Stimulated activated CD4-positive, alpha-beta T cell treated with anti-CD3 and anti-CD28 coated beads, Interleukin-12 subunit alpha, Interleukin-12 subunit beta, amount 100 ng/mL, for 48 hours (primary cell): ENCODE measurements at regions not wholly inside any gene's neighbourhood (a gene's known extent, or its start where the extent isn't known, plus 50 kb on each side); places are given as distances from the start of the nearest gene placed in this dataset.
A peak's percentile ranks its signal among the peaks of the same experiment; 100 is the strongest.

Experiments
- DNase-seq, 3 donors: peaks; one replicate each; pipeline ENCODE4 v3.0.0-alpha.2; 2020; ENCODE audit warnings: low read depth in 2 of 3, low spot score in 1 of 3

DNA sequence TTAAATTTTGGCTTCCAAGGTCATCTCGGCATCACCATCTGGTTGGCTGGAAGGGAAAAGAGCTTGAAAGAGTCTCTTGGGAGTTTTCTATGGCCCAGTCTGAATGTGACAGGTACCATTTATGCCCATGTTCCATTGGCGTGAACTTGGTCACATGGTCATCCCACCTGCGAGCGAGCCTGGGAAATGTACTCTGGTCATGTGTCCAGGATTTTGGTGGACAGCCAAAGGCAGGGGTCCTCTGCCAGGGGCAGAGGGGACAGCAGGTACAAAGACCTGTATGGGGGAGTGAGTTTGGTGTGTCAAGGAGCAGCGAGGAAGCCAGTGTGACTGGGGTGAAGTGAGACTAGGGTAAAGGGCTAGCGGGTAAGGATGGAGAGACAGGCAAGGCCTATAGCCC, 112.6 kb downstream of the CDC5L start:
- DNase-seq = no peak

DNA sequence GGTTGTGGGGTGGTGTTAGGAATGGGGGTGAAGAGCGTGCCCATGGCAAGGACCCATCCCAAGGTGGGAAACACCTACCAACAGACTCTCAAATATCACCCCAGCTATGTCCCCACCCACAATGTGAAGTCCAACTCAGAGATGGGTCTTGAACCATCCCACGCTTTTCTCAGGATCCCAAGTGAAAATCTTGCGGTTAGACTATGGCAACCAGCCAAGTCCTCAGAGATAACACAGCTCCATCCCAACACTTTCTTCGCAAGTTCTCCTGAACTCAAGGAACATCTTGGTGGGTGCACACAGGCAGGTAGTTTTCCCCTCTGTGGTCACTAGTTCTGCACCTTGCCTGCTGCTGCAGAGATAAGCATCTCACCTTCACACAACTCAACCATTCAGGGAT, 116.0 kb downstream of the CDC5L start:
- no peak for DNase-seq

DNA sequence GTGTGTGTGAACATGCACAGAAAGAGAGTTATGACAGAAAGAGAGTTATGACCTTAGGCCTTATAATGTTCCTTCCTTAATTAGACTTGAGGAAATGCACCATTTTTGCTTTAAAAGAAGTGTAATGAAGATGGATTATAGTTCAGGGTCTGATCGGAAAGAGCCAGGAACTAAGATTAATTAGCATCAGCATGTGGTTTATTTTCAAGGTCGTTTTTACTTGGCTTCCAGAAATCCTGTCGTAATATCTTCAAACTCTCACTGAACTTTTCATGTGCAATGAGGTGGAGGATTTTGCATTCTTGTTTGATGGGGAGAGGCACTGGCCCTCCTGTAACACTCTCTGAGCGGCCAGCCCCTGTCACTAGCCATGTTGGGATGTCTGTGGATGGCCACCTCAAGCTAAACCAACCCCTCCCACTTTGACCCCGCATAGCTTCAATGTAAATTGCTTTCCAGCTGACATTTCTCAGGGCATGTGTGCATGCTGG, 116.8 kb downstream of the CDC5L start:
- DNase-seq = no peak

DNA sequence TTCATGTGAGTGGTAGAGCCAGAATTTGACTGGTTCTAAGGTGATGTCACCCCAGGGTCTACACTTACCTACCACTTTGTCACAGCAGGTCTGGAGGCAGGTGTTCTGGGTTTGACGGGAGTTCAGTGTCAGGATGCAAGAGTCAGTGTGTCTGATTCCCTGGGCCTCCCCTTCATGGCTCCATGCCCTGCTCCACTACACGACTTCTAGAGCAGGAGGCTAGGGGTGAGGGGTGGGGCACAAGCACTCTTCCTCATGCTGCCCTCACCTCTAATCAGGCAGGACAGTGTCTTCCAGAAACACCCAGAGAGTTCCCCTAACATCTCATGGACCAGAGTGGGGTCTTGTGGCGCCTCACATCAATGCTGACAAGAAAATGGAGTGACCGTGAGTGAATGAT, 118.2 kb downstream of the CDC5L start:
- DNase-seq = no peak

DNA sequence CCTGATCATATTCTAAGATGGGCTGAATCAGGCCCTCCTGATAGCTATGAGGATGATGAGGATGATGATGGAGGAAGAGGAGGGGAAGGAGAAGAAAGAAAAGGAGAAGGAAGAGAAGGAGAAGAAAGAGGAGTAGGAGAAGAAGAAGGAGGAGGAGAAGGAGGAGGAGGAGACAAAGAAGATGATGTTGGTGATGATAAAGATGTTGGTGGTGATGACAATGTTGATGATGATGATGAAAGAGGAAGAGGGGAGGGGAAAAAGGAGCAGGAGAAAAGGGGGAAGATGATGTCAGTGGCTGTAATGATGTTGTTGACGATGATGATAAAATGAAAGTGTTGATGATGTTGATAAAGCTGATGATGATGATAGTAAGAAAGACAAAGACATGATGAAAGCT, 119.5 kb downstream of the CDC5L start:
- DNase-seq = no peak

DNA sequence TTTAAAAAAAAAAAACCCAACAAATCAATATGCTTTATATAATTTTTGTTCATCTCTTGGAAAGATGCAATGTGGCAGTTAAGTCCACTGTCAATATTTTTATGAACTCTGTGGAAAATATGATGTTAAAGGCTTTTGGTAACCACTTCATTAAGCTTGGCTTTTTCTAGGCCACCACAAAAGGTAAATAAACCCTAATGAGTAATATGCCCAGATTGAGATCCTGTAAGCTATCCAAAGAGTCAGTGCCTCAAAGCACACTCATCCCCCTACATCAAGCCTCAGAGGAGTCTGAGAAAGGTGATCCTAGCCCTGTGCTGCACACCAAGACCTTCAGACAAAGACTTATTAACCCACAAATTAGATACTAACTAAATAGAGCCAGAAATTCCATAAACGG, 121.1 kb downstream of the CDC5L start:
- DNase-seq = no peak

DNA sequence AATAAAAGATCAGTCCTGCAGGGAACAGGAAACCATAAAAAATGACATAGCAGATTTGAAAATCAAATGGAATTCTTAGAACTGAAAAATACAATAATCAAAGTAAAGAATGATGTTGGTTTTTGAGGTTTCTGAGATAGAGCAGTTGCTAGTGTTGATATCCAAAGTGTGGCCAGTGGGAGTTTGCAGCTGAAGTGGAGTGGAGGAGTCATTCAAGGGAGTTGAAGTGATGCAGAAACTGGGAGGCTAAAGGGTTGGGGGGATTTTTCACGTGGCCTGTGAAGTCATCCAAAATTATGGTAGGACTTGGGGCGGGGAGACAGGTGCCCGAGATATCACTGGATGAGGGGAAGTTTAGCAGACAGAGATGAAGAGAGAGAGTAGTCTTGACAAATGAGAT, 123.6 kb downstream of the CDC5L start:
- DNase-seq = no peak

DNA sequence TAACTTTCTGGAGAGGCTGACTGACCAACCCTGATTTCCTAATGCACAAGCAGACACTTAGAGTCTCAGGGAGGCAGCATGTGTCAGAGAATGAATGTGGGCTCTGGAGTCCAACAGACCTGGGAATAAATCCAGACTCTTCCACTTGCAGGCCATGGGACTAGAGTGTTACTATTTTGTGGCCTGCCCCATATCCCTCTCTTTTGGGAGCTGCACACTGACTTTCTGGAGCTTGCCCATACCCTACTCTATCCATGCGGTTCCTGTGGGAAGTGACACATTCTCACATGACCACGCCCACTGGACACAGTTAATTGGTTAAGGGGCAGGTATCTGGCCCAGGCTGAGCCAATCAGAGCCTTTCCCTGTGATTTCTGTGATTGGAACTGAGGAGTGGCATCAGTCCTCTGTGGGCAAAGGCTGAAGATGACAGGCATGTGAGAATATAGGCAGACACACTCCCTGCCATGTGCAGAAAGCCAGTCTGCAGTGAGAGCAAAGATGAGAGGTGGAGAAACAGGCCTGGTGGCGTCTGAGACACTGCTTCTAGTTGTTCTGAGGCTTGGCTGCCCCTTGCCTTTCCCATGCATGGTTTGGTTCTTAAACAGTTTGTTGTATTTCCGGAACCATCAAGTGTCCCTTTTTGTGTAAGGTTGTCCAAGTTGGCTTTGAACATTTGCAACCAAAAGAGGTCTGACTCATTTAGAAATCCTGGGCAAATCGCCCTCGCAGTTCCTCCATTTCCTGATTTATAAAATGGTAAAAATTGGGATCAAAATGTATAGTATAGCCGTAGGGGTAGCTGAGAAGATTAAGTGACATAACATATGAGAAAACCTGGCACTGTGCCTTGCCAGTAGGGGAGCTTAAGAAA, 125.6 kb downstream of the CDC5L start:
- no peak for DNase-seq

DNA sequence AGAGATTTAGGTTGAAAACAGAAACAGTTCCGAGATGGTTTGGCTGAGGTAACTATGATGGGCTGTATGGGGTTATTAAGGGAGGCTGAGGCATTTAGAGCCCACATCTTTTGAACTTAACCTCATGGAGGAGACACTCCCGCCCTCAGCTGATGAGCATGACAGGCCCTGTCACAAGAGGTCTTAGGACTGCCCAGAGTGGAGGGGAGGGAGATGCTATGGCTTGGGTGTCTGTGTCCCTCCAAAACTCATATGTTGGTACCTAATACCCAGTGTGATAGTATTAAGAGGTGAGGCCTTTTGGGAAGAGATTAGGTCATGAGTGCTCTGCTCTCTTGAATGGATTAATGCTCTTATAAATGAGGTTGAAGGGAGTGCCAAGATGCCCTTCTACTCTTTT, 126.6 kb downstream of the CDC5L start:
- no peak for DNase-seq

DNA sequence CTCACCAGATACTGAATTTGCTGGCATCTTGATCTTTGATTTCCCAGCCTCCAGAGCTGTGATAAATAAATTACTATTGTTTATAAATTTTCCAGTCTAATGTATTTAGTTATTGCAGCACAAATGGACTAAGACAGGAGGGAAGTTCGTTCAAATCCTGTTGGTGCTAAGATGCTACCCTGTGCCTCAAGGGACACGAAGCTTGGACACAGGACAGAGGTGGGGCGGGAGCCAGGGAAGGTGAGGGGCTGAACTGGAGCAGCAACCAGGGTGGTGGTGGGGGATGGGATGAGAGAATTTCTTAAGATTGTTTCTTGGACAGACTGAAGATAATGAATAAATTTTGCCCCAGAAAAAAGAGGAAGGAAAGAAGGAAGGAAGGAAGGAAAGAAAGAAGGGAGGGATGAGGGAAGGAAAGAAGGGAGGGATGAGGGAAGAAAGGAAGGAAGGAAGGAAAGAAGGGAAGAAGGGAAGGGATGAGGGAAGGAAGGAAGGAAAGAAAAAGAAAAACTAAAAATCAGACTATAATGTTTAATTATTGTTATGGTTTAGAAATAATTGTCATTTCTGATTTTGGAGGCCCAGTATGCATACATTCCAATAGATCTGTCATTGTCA, 127.2 kb downstream of the CDC5L start:
- no peak for DNase-seq

DNA sequence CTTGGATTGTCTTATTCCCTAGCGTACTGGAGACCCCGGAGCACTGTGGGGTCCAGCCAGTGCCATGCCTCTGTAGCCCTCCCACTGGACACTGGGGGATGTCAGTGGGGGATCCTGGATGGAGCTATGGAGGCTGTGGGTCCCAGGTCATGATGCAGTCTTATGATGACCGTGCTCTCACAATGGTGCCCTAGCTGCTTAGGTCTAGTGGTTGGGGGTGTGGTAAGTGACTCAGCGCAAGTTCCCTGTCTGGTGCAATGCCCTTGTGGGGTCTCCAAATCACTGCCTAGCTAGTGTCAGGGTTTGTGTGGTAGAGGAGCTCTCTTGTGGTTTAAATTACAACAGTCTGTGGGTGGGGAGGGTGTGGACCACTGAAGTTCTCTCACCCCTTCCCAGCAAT, 135.4 kb downstream of the CDC5L start:
- no peak for DNase-seq

DNA sequence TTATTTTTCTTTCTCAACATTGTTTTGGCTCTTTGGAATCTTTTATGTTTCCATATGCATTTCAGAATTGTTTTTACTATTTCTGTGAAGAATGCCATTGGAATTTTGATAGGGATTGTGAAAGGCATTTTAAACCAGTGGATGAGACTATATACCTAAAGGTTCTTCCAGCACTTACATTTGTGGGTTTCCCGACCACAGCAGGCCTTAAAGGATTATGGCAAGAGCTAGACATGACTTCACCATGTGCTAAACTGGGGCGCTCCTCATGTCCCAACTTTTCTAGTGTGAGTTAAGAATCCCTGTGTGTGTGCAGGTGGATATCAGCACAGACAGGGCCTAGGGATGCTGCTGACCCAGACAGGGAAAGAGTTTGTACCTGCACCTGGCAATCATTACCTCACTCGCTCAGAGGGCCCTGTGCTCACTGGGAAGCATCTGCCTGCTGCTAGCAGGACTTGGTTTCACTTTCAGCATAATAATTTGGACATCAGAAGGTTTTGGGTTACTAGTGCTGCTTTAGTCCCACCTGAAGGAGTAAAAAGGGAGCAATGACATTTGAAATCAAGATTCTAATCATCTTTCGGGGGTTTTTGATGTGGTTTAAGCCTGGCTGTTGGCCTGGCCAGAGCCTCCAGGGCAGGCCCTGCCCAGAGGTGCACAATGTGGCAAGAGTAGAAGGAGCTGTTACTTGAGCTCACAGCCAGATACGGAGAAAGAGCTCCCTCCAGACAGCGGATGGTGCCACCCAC, 137.1 kb downstream of the CDC5L start:
- DNase-seq = no peak

DNA sequence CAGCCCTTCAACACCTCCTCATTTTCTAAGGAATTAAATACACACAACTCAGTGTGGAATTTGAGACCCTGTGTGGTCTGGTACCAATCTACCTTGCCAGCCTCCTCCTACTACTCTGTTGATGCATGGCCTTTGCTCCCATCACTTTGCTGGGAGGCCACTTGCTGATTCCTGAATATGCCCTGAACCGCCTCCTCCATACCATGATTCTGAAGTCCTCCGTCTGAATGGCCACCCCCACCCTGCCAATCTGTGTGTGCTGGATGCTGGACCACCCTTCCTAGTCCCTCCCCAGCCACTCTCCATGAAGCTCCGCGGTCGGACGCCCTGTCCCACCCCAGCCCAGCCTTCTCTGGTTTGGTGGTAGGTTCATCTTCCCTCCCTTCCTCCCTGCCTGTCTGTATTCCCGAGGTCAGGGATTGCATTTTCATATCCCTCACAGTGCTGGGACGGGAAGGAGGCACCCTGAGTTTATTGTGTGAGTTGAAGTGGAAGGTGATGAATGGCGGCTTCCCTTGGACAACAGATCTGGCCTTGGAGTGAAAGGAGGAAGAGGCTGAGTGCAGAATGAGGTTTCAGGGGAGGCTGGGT, 138.3 kb downstream of the CDC5L start:
- no peak for DNase-seq

DNA sequence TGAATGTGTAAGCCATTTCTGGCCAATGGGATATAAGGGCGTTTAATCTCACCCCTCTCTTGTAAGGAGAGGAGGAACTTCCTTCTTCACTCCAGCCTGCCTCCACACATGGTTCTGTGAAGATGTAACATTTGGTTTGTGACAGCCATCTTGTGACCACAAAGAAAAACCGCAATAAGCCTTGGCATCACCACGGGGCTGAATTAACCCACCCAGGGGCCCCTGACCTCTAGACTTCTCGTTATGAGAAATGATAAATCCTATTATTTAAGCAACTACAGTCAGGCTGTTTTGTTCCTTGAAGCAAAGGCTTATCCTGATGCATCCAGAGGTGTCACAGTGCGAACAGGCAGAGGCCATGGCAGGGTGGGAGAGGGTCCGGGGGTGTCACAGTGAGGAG, 139.7 kb downstream of the CDC5L start:
- peak in 2 of 3 donors; percentile 2 to 8 for DNase-seq

DNA sequence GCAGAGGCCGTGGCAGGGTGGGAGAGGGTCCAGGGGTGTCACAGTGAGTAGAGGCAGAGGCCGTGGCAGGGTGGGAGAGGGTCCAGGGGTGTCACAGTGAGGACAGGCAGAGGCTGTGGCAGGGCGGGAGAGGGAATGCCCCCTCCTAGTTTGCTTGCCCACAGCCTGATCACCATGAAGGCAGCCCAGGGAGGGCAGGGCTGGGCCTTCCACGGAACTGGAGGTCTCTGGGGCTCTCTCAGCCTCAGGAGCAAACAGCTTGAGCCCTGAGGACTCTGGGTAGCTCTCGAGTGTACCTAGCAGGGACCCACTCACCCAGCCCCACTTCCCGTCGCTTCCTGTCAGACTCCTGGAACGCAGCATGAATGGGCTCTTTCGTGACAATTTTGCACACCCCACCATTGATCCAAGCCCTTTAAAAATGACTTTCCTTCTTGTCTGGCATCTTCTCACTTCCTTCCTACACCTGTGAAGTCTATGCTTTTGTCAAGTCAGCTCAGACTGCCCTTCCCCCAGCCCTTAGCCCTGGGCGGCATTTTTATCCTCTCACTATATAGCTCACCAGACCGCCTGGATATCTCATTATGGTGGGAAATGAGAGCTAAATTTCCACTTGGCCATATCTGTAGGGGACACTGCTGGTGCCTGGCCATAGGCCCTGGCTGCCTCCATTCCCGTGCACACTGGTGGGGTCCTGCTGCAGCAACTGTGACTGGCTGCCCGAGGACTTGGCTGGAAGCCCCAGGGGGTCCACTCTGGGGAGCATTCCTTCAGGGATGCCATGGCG, 140.3 kb downstream of the CDC5L start:
- DNase-seq = no peak

DNA sequence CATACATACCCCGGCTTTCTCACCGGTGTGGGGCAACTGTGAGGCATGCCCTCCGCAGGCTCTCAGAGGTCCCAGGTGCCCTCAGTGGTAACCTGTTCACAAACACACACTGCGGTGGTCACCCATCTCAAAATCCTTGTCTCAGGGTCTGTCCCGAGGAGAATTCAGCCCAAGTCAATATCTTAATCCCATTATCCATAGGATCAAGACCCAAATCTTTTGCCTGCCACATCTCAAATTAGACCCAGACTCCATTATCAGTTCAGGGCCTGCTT, 140.8 kb downstream of the CDC5L start:
- no peak for DNase-seq

DNA sequence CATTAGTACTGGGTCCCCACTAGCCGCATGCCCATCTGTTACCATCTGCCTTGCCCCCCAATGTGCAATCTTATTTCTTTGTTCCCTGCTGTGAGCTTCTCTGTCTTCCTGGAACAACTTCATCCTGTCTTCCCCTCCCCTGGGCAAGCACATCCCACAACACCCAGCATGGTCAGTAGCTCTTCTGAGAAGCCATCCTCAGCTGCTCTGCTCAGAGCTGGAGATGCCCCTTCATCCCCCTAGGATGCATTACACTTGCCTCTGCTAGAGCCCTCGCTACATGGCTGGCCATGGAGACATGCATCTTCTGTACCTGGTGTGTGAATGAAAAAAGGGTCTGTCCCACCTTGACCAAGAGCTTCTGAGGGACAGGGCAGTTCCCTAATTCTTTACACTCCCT, 141.2 kb downstream of the CDC5L start:
- no peak for DNase-seq

DNA sequence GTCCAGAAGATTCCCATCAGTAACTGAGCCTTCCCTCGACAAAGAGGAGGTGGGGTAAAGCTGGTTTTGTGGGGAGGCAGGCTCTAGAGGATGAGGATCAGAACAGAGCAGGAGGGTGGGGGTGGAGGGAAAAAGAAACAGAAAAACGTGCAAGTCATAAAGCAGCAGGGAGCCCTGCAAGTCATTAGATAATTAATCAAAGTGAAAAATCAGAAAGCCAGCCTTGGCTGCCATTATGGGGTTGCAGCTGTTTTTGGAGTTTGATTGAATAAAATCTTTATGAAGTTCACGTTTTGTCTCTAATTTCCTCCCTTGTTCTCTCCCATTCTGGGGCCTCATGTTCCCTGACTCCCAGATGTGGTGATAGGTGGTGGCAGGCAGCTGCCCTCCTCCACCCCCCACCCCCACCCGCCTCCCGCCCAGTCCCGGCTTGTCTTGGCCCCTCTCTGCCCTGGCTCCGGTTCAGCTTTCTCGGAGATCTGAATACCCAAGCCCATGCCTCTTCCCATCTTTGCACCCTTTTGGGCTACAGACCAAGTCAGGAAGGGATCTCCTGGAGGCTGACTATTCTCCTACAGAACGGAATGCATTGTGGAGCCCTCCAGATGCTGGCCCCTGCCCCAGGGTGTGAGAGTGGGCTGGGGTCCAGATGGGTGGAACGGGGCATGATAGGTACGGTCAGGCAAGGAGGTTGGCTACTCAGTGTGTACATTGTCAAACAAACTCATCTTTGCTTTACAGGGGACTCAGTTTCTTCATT, 141.8 kb downstream of the CDC5L start:
- no peak for DNase-seq

DNA sequence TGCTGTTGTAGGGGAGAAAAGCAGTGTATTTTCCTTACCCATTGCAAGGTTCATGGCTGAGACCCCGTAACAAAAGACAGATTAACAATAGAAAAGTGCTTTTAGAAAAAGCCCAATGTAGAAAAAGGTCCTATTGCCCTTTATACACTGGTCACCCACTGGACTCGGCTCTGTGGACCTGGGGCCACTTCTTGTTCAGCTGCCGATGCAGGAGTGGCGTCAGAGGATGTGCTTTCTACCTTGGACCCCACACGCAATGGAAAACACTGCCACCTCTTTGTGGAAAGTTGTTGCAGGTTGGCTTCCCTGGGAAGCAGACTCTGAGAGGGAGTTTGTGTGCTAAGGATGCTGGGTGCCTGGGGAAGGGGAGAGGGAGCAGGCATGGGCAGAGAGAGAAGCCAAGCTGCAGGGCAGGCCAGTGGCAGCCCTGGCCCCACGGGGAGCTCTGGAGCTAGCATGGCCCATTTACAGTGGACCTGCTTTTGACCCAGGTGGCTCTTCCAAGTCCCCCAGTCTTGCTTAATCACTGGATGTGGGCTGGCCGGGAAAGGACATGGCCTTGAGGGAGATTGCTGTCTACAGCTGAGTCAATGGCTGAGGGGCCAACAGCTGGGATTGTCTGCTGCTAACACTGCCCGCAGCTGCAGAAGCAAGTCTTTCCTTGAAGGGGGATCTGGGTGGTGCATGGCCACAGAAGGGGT, 142.9 kb downstream of the CDC5L start:
- no peak for DNase-seq

DNA sequence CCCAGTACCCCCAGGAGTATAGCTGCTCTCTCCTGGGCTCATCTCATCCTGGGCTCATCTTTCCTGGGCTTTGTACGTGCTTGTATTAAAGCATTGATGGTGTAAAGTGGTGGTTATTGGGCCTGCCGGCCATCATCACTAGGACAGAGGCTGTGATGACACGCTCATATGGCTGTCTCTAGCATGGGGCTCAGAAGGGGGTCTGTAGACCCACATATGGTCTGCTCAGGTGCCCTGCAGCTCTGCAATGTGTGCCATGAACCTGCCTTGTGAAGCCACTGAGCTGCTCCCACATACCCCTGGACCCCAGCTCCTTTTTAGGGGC, 143.4 kb downstream of the CDC5L start:
- DNase-seq = no peak
